ENCODE measurements at regions not wholly inside any gene's neighbourhood (a gene's known extent, or its start where the extent isn't known, plus 50 kb on each side); places are given as distances from the start of the nearest gene placed in this dataset.

DNA sequence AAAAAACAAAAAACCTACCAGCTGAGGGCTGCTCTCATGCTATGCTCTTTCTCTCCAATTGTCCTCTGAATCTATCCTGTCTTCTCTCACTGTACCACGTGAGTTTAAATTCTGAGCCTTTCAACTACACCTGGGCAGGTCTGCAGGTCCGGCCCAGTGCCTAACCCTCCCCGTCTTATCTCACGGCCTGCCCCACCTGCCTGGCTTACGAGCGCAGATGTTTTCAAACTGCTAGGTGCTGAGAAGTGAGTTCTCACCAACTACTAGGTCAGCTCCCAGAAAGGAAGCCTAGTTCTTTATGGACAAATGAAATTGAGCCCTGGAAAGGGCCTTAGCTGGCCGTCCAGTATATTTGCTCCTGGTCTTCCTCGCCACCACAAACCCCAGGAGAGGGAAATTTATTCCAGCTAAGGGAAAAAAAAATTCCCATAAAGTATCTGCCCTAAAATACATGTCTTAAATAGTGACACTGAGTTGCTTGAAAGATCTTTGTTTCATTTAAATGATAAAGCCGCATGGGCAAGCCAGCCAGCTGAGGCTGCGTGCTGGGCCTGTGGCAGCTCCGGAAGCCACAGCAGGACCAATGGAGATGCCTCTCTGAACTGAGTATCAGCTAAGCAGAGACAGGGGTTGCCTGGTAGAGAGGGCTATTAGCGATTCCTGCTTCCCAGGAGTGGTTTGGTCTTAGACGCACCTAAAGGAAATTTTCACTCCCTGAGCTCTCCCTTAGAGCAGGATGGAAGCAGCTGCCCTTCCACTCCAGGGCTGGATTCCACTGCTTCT is 92.5 kb upstream of the NCK2 start:
- no peak for DNase-seq (ENCODE audit: low read depth in 3 of 3)

DNA sequence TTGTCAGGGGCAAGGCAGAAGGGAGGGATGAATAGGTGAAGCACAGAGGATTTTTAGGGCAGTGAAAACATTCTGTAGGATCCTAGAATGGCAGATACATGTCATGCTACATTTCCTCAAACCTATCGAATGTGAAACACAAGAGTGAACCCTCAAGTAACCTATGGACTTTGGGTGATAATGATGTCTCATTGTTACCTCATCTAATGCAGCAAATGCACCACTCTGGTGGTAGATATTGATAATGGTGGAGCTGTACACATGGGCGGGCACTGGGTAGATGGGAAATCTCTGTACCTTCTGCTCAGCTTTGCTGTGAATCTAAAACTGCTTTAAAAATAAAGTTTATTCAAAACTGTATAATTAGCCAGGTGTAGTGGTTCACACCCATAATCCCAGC is 95.2 kb upstream of the NCK2 start:
- no peak for DNase-seq (ENCODE audit: low read depth in 3 of 3)

DNA sequence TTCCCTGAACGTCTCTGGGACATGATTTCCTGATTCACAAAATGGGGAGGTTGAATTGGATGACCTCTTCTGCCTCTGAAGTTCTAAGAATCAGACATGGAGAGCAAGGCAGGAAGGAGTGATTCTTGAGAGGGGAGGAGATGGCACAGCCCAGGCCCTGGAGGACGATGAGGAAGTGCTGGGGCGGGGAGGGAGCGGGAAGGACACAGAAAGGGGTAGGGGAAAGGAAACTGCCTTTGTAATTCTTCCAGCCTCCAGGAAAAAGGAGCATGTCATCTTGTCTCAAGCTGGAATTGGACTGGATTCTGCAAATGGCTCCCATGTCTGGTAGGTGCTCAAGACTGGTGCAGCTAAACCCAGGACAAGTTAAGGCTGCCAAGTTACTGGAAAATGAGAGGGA is 97.0 kb upstream of the NCK2 start:
- no peak for DNase-seq (ENCODE audit: low read depth in 3 of 3)

DNA sequence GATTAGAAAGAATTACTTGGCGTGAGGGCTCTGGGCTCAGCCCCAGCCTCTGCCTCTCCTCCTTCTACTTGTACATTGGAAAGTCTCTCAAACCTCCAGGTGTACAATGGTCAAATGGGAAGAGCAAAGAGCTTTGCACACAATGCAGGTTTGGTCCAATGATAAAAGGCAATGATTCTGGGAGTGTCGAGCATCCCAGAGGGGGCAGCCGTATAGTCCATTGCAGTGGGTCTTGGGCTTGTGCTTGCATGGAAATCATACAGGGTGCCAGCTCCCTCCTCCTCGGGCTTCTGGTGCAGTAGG is 98.0 kb upstream of the NCK2 start:
- no peak for DNase-seq (ENCODE audit: low read depth in 3 of 3)

GRCh38 chr2:105645938-105646773 is 98.6 kb upstream of the NCK2 start:
- no peak for DNase-seq (ENCODE audit: low read depth in 3 of 3)

- DNase-seq (ENCODE audit: low read depth in 3 of 3), result no peak
These were observed 99.4 kb upstream of the NCK2 start for GRCh38 chr2:105645031-105645937.

GRCh38 chr2:105644174-105644980 is 100.3 kb upstream of the NCK2 start:
- no peak for DNase-seq (ENCODE audit: low read depth in 3 of 3)

GRCh38 chr2:105643405-105644173 is 101.1 kb upstream of the NCK2 start:
- DNase-seq (ENCODE audit: low read depth in 3 of 3), result no peak

DNA sequence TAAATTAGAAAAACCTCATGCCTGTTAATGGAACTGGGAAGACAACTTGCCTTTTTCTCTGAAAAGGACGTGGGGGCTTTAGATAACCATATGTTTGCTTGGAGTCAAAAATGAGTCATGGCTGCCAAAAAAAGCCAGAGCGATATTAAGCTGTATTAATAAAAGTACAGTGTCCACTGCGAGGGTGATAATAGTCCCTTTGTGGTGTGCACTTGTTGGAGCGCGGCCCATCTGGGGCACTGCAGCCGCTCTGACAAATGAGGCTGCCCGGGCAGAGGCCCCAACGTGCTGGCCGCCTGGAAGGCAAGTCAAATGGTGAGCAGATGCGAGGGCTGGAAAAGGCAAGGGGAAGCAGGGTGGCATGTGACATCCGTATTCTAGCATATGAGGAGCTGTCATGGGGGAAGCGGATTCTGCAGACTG is 103.3 kb upstream of the NCK2 start:
- DNase-seq (ENCODE audit: low read depth in 3 of 3), result no peak

- no peak for DNase-seq (ENCODE audit: low read depth in 3 of 3)
These were observed 104.5 kb upstream of the NCK2 start for GRCh38 chr2:105640246-105640645.

- DNase-seq (ENCODE audit: low read depth in 3 of 3), result no peak
These were observed 108.5 kb upstream of the NCK2 start for GRCh38 chr2:105636109-105636740.

DNA sequence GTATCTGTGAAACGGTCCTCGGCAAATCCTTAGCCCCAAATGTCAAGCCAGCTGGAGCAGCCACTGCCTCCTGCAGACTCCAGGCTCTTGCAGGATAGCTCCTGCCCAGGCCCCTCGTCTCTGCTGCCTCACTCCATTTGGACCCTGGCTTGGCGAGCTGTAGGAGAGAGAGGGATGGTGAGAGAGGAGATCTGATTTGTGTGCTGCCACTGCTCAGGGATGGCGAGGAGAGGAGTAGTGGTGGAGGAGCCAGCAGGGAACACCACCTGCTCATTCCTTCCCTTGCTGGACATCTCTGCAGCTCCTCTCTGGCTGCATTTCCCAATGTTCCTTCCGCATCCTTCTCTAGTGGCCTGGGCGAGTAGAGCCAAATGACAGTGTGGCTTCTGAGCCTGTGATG is 109.1 kb upstream of the NCK2 start:
- no peak for DNase-seq (ENCODE audit: low read depth in 3 of 3)

DNA sequence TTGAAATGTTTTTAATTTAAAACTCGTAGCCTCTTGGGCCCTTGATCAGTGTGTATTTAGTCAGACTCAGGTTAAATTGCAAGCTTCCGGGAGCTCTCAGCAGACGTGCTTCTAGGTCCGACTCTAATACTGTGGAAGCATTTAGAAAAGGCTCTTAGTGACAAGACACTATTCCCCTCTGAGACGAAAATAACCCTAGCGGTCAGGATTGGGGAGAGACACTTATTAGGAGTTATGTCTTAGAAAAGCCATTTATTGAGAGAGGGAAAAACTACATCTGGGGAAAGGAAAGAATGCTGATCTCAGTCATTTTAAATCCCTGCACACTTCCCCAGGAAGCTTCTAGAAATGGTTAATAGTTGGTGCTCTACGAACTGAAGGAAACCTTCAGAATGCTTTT is 110.5 kb upstream of the NCK2 start:
- DNase-seq (ENCODE audit: low read depth in 3 of 3), result no peak

DNA sequence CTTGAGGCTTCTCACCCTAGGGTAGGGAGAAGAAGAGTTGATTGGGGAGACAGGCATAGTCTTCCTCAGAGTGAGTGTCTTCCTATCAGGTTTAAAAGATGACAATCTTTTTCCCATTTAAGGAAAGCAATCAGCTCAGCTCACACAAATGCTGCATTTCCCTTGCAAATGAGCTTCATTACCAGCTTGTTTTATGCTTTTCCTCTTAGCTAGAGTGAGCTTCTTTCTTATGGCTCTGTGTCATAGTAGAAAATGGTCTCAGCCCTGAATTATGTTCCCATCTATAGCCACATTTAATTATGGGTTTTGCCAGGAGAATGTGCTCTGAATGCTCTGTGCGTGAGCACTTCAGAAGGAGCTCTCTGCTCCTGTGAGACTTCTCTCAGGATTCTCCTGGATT is 112.8 kb upstream of the NCK2 start:
- no peak for DNase-seq (ENCODE audit: low read depth in 3 of 3)

GRCh38 chr2:105631011-105631410 is 113.7 kb upstream of the NCK2 start:
- no peak for DNase-seq (ENCODE audit: low read depth in 3 of 3)

- no peak for DNase-seq (ENCODE audit: low read depth in 3 of 3)
These were observed 115.1 kb upstream of the NCK2 start for GRCh38 chr2:105629634-105630033.

GRCh38 chr2:105627534-105627933 is 117.2 kb upstream of the NCK2 start:
- no peak for DNase-seq (ENCODE audit: low read depth in 3 of 3)

GRCh38 chr2:105626966-105627340 is 117.8 kb upstream of the NCK2 start:
- no peak for DNase-seq (ENCODE audit: low read depth in 3 of 3)

- DNase-seq (ENCODE audit: low read depth in 3 of 3), result no peak
These were observed 118.3 kb upstream of the NCK2 start for GRCh38 chr2:105626212-105626965.

- no peak for DNase-seq (ENCODE audit: low read depth in 3 of 3)
These were observed 119.1 kb upstream of the NCK2 start for GRCh38 chr2:105625632-105626031.
